Nephron progenitor cell (in vitro differentiated cells): ENCODE measurements at regions not wholly inside any gene's neighbourhood (a gene's known extent, or its start where the extent isn't known, plus 50 kb on each side); places are given as distances from the start of the nearest gene placed in this dataset.

Source experiments
- DNase-seq: peaks from one replicate; pipeline ENCODE4 v3.0.0; 2021
- H3K27ac Mint-ChIP-seq: 2 replicates; pipeline ENCODE4 v1.8.0; 2021; ENCODE audit warnings: mild to moderate bottlenecking, moderate library complexity, mixed read lengths
- H3K27me3 Mint-ChIP-seq: 2 replicates; pipeline ENCODE4 v1.8.0; 2021; ENCODE audit warnings: mild to moderate bottlenecking, low read depth, mixed read lengths; ENCODE audit not compliant: poor library complexity
- H3K36me3 Mint-ChIP-seq: 2 replicates; pipeline ENCODE4 v1.8.0; 2021; ENCODE audit warnings: low read depth, mixed read lengths
- H3K4me1 Mint-ChIP-seq: 2 replicates; pipeline ENCODE4 v1.8.0; 2021; ENCODE audit warnings: mixed read lengths
- H3K4me3 Mint-ChIP-seq: 2 replicates; pipeline ENCODE4 v1.8.0; 2021; ENCODE audit warnings: mild to moderate bottlenecking, moderate library complexity, mixed read lengths
- H3K9me3 Mint-ChIP-seq: 2 replicates; pipeline ENCODE4 v1.8.0; 2021; ENCODE audit warnings: mild to moderate bottlenecking, moderate library complexity, mixed read lengths
- TF ChIP-seq, protein P1 (sequence below): fragments of 200-600 bp; sonication (generic); IDR thresholded peaks from 2 replicates; pipeline ENCODE4 v1.5.0; 2021; ENCODE audit warnings: antibody characterized with exemption

DNA sequence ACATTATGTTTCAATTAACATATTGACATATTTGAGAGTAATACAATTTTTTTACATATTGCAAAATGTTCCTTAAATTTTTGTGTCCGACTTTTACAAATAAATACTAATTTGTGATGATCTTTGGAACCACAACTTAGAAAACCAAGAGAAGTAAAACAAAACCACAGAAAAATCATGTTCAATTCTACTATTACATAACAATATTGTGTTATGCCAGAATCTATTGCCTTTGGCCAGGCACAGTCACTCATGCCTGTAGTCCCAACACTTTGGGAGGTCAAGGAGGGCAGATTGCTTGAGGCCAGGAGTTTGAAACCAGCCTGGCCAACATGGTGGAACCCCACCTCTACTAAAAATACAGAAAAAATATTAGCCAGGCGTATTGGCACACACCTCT lies 92.8 kb upstream of the APCDD1 start:
- Mint-ChIP-seq H3K4me1 (peaks cover 2% of the 10 kb centered on the region), H3K9me3 (peaks cover 40% of the 10 kb centered on the region), H3K36me3 (peaks cover 13% of the 10 kb centered on the region), H3K27me3 (peaks cover 3% of the 10 kb centered on the region), H3K27ac (no peak overlapping the region), H3K4me3 (no peak overlapping the region)
- TF ChIP-seq, protein P1, sequence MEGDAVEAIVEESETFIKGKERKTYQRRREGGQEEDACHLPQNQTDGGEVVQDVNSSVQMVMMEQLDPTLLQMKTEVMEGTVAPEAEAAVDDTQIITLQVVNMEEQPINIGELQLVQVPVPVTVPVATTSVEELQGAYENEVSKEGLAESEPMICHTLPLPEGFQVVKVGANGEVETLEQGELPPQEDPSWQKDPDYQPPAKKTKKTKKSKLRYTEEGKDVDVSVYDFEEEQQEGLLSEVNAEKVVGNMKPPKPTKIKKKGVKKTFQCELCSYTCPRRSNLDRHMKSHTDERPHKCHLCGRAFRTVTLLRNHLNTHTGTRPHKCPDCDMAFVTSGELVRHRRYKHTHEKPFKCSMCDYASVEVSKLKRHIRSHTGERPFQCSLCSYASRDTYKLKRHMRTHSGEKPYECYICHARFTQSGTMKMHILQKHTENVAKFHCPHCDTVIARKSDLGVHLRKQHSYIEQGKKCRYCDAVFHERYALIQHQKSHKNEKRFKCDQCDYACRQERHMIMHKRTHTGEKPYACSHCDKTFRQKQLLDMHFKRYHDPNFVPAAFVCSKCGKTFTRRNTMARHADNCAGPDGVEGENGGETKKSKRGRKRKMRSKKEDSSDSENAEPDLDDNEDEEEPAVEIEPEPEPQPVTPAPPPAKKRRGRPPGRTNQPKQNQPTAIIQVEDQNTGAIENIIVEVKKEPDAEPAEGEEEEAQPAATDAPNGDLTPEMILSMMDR: no peak
- no peak for DNase-seq

DNA sequence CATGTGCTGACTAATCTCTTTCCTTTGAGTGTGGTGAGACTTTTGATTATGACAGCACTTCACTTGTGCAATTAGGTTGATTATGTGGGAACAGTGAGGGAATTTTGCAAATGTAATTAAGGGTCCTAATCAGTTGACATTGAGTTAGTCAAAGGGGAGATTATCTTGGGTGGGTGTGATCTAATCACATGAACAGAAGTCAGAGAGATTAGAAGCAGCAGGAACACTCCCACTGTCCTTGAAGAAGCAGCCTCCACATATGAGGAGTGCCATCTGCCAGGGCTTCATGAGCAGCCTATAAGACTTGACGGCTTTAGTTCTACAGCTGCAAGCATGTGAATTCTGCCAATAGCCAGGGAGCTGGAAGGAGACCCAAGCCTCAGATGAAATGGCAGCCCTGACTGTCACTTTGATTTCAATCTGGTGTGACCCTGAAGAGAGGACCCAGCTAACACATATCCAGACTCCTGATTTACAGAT lies 89.4 kb upstream of the APCDD1 start:
- TF ChIP-seq, protein P1: no peak
- no peak overlapping the region for H3K27ac Mint-ChIP-seq
- H3K9me3 Mint-ChIP-seq: peaks cover 28% of the 10 kb centered on the region
- H3K4me3 Mint-ChIP-seq: no peak overlapping the region
- H3K4me1 Mint-ChIP-seq: peaks cover 23% of the 10 kb centered on the region
- H3K36me3 Mint-ChIP-seq: peaks cover 13% of the 10 kb centered on the region
- peaks cover 6% of the 10 kb centered on the region for H3K27me3 Mint-ChIP-seq
- DNase-seq: no peak

DNA sequence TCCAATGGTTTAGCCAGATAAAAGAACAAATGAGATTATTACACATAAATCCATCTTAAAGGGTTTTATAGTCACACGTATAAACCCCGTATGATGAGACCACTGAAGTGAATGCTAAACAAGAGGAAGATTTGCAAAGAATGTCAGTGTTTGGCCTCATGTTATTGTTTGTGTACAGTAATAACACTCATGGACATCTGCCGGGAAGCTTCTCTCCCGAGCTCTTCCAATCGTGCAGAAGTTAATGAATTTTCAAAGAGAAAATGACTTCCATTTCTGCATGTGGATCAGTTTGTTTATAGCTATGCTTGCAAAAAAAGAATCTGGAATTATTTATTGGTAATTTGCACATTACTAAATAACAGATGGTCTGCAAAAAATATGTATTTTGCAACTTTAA lies 88.5 kb upstream of the APCDD1 start:
- TF ChIP-seq, protein P1: no peak
- no peak overlapping the region for H3K27ac Mint-ChIP-seq
- H3K4me3 Mint-ChIP-seq: no peak overlapping the region
- H3K36me3 Mint-ChIP-seq: peaks cover 13% of the 10 kb centered on the region
- DNase-seq: no peak
- peaks cover 6% of the 10 kb centered on the region for H3K27me3 Mint-ChIP-seq
- peaks cover 28% of the 10 kb centered on the region for H3K9me3 Mint-ChIP-seq
- H3K4me1 Mint-ChIP-seq: peaks cover 23% of the 10 kb centered on the region

DNA sequence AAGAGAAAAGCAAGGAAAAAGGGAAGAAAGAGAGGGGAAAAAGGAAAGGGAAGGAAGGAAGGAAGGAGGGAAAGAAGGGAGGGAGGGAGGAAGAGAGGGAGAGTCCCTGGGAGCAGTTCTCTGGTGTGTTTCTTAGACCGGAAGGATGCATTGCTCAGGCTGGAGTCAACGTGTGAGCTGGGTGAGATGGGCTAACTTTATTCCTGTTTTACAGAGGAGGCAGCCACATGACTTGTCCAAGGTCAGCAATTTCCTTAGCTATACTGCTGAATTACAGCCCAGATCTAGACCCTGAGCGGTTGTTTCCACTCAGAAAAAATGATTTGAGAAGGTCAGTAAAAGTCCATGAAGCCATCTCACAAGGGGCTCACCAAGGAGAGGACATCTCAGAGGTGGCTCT lies 86.6 kb upstream of the APCDD1 start:
- TF ChIP-seq, protein P1: no peak
- H3K4me1 Mint-ChIP-seq: peaks cover 36% of the 10 kb centered on the region

DNA sequence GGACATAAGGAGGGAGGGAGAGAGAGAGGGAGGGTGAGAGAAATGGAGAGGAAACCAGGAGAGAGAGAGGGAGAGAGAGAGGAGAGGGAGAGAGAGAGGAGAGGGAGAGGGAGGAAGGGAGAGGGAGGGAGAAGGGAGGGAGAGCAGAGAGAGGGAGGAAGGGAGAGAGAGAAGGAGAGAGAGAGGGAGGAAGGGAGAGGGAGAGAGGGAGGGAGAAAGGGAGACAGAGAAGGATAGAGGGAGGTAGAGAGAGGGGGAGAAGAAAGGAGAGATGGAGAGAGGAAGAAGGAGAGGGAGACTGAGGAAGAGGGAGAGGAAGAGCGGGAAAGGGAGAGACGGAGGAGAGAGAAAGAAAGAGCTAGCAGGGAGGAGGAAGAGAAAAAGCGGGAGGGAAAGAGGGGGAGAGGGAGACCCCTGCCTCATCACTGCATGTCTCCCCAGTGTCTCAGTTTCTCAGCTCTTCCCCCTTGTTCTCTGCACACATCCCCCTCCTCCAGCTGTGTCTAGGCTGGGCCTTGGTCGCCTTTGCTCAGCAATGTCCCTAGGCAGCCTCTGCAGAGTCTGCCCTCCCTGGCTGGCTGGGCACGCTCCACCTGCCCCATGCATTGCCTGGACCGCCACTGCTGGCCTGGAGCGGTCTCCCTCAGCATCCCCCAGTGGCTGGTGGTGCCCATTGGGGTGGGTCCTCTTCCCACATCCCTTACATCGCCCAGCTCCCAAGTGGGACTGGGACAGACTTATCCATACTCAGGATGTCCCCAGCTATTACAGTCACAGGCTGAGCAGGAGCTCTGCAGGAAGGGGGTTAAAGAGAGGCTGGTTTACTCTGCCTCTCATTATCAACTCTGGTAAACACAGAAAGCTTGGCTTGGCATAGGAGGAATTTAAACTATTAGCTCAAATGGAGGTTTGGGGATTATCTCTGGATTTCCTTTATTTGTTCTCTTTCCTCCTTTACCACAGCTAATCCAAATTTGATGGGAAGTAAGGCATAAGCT lies 85.7 kb upstream of the APCDD1 start:
- DNase-seq: no peak
- Mint-ChIP-seq H3K27me3 (peaks cover 3% of the 10 kb centered on the region), H3K4me3 (no peak overlapping the region), H3K36me3 (peaks cover 4% of the 10 kb centered on the region), H3K9me3 (peaks cover 13% of the 10 kb centered on the region), H3K4me1 (peaks cover 37% of the 10 kb centered on the region), H3K27ac (no peak overlapping the region)
- TF ChIP-seq, protein P1: no peak

More for the DNA sequence above, 86.6 kb upstream of the APCDD1 start:
- Mint-ChIP-seq H3K36me3 (peaks cover 10% of the 10 kb centered on the region), H3K4me3 (no peak overlapping the region), H3K27me3 (peaks cover 4% of the 10 kb centered on the region), H3K9me3 (peaks cover 19% of the 10 kb centered on the region), H3K27ac (peak overlapping the region; percentile 21)
- no peak for DNase-seq
